ENCODE measurements at regions not wholly inside any gene's neighbourhood (a gene's known extent, or its start where the extent isn't known, plus 50 kb on each side); places are given as distances from the start of the nearest gene placed in this dataset.

DNA sequence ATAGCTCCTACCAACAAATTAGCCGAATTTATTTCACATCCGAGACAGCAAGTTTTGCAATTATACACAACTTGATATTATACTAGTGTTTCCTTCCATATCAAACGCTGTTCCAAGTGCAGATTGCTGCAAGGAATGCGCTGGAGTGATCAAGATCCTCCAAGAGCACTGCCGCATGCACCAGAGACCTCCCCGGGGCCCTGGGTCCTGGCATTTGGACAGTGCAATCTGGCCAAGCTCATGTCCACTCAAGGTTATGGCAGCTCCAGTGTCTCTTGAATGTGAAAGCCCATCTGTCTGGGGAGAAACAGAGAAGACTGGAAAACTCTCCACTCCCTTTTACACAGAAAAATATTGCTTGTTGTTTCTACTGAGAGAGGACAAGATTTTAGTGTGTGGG, 111.9 kb downstream of the HSPH1 start:
- no peaks in the 10 kb centered on the region for H4K20me1 ChIP-seq (ENCODE audit: insufficient read depth, low read length)
- H3K4me1 ChIP-seq (ENCODE audit: low read length), result peaks cover 6% of the 10 kb centered on the region
- peaks cover 86% of the 10 kb centered on the region for H3K27me3 ChIP-seq (ENCODE audit: low read depth, low read length)
- H3K36me3 ChIP-seq (replicated peaks; ENCODE audit: low read depth, low read length), result no peaks in the 10 kb centered on the region
- H3K79me2 ChIP-seq (ENCODE audit: low read length), result no peaks in the 10 kb centered on the region
- TF ChIP-seq, protein P1, sequence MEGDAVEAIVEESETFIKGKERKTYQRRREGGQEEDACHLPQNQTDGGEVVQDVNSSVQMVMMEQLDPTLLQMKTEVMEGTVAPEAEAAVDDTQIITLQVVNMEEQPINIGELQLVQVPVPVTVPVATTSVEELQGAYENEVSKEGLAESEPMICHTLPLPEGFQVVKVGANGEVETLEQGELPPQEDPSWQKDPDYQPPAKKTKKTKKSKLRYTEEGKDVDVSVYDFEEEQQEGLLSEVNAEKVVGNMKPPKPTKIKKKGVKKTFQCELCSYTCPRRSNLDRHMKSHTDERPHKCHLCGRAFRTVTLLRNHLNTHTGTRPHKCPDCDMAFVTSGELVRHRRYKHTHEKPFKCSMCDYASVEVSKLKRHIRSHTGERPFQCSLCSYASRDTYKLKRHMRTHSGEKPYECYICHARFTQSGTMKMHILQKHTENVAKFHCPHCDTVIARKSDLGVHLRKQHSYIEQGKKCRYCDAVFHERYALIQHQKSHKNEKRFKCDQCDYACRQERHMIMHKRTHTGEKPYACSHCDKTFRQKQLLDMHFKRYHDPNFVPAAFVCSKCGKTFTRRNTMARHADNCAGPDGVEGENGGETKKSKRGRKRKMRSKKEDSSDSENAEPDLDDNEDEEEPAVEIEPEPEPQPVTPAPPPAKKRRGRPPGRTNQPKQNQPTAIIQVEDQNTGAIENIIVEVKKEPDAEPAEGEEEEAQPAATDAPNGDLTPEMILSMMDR (IDR thresholded peaks at IDR 0.05; ENCODE audit: low read depth, low read length), result no peak
- no peak for TF ChIP-seq EZH2phosphoT487 (IDR thresholded peaks at IDR 0.05; ENCODE audit: low read depth)
- H3K4me3 ChIP-seq (ENCODE audit: low read length), result no peak overlapping the region
- H3K4me2 ChIP-seq (ENCODE audit: low read length), result no peak overlapping the region
- no peak overlapping the region for H2AFZ ChIP-seq (ENCODE audit: low read depth, low read length)
- no peaks in the 10 kb centered on the region for H3K9me3 ChIP-seq (ENCODE audit: insufficient read depth, low read length)
- no peak overlapping the region for H3K9ac ChIP-seq (ENCODE audit: low read length)
- no peak overlapping the region for H3K27ac ChIP-seq (ENCODE audit: low read length)

DNA sequence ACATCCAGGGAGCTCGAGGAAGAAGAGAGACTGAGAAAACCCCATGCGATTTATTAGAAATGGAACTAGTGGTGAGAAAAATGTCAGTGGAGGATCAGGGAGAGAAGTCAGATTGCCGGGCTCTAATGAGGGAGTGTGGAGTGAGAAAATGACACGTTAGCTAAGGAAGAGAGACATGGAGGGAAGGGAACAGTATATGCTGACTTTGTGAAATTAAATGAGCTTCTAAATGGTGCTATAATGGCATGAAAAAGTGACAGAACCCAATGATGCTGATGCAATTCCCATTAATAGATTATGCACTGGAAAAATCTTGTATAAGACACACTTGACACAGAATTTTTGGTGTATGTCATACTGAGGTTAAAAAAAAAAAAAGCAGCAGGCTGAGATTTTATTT, 112.6 kb downstream of the HSPH1 start:
- H3K9me3 ChIP-seq (ENCODE audit: insufficient read depth, low read length), result no peaks in the 10 kb centered on the region
- H3K4me3 ChIP-seq (ENCODE audit: low read length), result no peak overlapping the region
- no peaks in the 10 kb centered on the region for H3K36me3 ChIP-seq (replicated peaks; ENCODE audit: low read depth, low read length)
- no peaks in the 10 kb centered on the region for H4K20me1 ChIP-seq (ENCODE audit: insufficient read depth, low read length)
- no peak overlapping the region for H3K27ac ChIP-seq (ENCODE audit: low read length)
- TF ChIP-seq EZH2phosphoT487 (IDR thresholded peaks at IDR 0.05; ENCODE audit: low read depth), result no peak
- TF ChIP-seq, protein P1 (IDR thresholded peaks at IDR 0.05; ENCODE audit: low read depth, low read length), result no peak
- H2AFZ ChIP-seq (ENCODE audit: low read depth, low read length), result no peak overlapping the region
- H3K4me2 ChIP-seq (ENCODE audit: low read length), result no peak overlapping the region
- H3K9ac ChIP-seq (ENCODE audit: low read length), result no peak overlapping the region
- peaks cover 91% of the 10 kb centered on the region for H3K27me3 ChIP-seq (ENCODE audit: low read depth, low read length)
- peaks cover 13% of the 10 kb centered on the region for H3K4me1 ChIP-seq (ENCODE audit: low read length)
- H3K79me2 ChIP-seq (ENCODE audit: low read length), result no peaks in the 10 kb centered on the region

DNA sequence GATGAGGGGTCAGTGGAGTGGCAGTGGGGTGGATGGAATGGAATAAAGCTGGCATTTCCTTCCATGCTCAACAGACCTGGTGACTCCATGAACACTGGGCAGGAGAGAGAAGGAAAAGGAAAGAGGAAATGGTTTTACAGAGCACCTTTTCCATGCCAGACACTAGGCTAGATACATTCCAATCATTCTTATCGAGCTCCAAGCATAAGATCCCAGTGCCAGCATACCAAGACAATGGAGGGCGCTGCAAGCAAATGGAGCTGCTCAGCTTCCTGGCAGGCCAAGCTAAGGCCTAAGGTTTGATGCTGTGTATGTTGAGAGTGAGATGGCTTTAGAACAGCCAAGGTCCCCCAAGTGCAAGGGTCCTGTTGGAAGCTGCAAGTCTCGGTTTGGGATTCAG, 113.2 kb downstream of the HSPH1 start:
- no peak for TF ChIP-seq EZH2phosphoT487 (IDR thresholded peaks at IDR 0.05; ENCODE audit: low read depth)
- TF ChIP-seq, protein P1 (IDR thresholded peaks at IDR 0.05; ENCODE audit: low read depth, low read length), result no peak
- Histone ChIP-seq H3K79me2 (ENCODE audit: low read length) (no peaks in the 10 kb centered on the region), H3K9ac (ENCODE audit: low read length) (no peak overlapping the region), H3K27ac (ENCODE audit: low read length) (no peak overlapping the region), H3K4me2 (ENCODE audit: low read length) (no peak overlapping the region), H3K36me3 (replicated peaks; ENCODE audit: low read depth, low read length) (no peaks in the 10 kb centered on the region), H3K4me1 (ENCODE audit: low read length) (peaks cover 19% of the 10 kb centered on the region), H4K20me1 (ENCODE audit: insufficient read depth, low read length) (no peaks in the 10 kb centered on the region), H2AFZ (ENCODE audit: low read depth, low read length) (no peak overlapping the region), H3K4me3 (ENCODE audit: low read length) (no peak overlapping the region), H3K27me3 (ENCODE audit: low read depth, low read length) (peaks cover 93% of the 10 kb centered on the region), H3K9me3 (ENCODE audit: insufficient read depth, low read length) (no peaks in the 10 kb centered on the region)

DNA sequence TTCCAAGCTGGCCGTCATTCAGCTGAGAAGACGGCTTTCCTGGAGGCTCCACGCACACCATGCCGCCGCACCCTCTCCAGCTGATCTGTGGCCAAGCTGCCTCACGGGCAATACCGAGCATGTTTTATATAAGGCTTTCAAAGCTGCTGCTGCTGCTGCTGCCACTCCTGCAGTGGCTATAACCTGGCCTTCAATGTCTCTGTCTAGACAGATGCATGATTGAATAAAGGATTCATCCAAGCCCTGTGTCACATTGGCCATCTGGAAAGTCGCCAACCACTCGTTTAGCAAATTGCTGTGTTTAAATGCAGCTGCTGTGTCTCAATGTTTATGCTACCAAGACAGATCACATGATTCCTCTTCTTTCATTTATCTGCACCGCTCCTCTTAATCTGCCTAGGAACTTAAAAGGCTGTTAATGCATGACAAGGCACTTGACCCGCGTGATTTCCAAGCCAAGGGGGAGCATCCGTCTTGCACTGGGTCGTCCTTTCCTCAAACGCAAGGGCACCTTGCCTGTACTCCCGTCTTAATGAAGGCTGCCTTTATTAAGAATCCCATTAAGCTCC, 114.3 kb downstream of the TEX26 start:
- no peaks in the 10 kb centered on the region for H4K20me1 ChIP-seq (ENCODE audit: insufficient read depth, low read length)
- no peaks in the 10 kb centered on the region for H3K9me3 ChIP-seq (ENCODE audit: insufficient read depth, low read length)
- no peak overlapping the region for H3K27ac ChIP-seq (ENCODE audit: low read length)
- H3K79me2 ChIP-seq (ENCODE audit: low read length), result no peaks in the 10 kb centered on the region
- H3K27me3 ChIP-seq (ENCODE audit: low read depth, low read length), result peaks cover 93% of the 10 kb centered on the region
- no peak overlapping the region for H3K4me2 ChIP-seq (ENCODE audit: low read length)
- H3K9ac ChIP-seq (ENCODE audit: low read length), result no peak overlapping the region
- no peak overlapping the region for H2AFZ ChIP-seq (ENCODE audit: low read depth, low read length)
- no peaks in the 10 kb centered on the region for H3K36me3 ChIP-seq (replicated peaks; ENCODE audit: low read depth, low read length)
- TF ChIP-seq EZH2phosphoT487 (IDR thresholded peaks at IDR 0.05; ENCODE audit: low read depth), result no peak
- TF ChIP-seq, protein P1 (IDR thresholded peaks at IDR 0.05; ENCODE audit: low read depth, low read length), result no peak
- H3K4me1 ChIP-seq (ENCODE audit: low read length), result peaks cover 34% of the 10 kb centered on the region
- H3K4me3 ChIP-seq (ENCODE audit: low read length), result no peak overlapping the region

Data from OCI-LY3 (cell line).